Glomerular visceral epithelial cell (primary cell): ENCODE measurements at regions not wholly inside any gene's neighbourhood (a gene's known extent, or its start where the extent isn't known, plus 50 kb on each side); places are given as distances from the start of the nearest gene placed in this dataset.

ENCODE experiments used
- DNase-seq: peaks from one replicate; pipeline ENCODE4 v3.0.0-alpha.2; 2016; ENCODE audit errors: extremely low spot score

DNA sequence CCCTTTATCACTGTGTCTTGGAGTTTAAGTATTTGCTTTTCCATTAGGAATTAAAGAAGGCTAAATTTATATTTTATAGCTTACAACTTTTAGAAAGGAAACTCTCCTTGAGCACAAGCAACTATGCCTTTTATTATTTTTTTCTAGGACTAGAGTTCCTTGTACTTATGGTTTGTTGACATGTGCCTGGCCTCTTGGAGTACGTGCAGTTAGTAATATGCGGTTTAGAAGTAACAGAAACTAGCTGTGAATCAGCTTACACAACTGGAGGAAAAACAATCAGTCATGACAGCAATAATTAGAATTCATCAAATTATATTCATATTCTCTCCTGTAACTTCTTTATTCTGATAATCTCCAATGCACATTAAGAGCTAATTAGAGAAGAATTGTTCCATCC lies 428.7 kb downstream of the AEBP2 start:
- DNase-seq, result no peak

DNA sequence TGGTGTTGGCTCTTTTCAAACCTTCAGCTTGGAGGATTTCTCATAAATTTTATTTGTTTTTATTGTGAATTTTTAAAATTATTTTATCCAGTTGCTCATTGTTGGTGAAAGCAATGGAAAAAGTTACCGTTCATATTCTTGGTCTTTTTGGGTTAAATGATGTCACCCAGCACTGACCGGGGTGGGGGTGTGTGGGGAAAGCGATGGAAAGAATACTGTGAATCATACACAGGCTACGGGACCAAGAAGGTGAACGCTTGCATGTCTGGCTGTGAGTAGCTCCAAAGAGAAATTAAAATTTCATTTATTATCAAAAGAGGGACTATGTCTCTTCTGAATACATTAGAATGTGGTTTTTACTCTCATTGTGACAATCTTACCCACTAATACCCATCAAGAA lies 430.1 kb downstream of the AEBP2 start:
- no peak for DNase-seq

DNA sequence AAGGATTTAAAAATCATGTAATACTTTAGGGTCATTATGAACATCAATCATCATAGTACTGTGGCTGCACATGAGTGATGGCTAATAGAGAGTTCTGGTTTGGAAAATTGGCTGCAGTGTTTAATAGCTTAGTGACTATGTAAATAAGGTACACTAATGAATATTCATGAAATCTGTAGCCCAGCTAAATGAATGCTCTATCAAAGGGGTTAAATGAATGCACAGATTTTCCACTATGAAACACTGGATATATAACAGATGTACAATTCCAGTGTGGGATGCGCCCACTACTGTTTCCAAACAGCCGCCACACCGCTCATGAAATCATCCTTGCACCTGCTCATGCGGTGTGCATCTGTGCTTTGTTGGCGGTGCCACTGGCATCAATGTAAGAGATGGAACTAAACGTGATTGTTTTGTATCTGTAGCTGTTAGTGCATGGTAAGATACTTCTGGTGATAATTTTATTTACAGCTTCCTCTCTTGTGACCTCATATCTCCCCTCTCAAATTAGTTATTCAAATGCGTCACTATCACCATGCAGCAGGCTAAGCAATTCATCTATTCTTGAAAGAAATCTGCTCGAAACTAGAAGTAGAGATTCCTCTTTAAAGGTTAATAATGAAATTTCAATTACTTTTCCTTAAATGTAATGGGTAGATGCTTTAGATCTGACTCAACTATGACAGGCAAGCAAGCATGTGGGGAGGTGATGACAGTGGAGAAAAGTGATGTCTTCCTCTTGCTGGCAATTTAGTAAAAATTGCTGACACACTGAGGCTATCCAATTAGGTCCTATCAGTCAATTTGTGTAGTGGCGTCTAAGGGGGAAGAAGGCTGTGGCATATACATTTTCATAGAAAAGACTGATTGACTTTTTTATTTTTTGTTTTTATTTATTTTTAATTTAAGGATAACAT lies 433.6 kb downstream of the AEBP2 start:
- no peak for DNase-seq

DNA sequence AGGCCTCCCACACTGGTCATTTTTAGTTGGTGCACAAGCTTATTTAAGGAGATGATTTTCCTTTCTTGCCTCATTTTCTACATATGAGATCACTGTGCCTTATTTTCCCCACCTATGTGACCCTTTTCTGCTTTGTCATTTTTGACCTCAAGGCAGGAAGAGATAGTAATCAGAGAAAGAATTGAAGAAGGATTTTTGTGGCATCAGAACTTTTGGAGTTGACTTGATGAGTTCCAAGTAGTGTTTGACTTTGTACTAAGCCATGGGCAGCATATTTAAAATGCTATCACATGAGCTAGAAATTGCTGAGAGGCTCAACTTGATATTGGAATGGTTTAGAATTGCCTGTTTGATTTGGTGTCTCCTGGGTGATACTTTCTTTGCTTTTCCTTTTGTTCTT lies 440.8 kb downstream of the AEBP2 start:
- no peak for DNase-seq

DNA sequence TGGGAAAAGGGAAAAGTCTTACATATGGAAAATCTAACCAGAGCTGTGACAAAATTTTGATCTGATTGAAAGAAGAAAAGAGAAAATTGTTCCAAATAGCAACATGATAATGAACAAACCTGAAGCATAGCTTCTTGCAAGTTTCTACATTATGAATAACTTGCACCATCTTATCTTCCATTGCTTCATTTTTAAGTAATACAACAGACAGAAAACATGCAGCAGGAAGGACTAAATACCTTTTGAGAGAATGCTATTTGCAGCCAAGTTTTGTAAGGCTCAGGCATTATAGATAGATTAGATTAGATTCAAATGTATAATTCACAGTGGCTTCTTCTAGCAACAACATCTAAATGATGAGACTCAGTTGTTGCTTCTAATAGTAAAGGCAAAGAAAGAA lies 441.4 kb downstream of the AEBP2 start:
- DNase-seq, result no peak

DNA sequence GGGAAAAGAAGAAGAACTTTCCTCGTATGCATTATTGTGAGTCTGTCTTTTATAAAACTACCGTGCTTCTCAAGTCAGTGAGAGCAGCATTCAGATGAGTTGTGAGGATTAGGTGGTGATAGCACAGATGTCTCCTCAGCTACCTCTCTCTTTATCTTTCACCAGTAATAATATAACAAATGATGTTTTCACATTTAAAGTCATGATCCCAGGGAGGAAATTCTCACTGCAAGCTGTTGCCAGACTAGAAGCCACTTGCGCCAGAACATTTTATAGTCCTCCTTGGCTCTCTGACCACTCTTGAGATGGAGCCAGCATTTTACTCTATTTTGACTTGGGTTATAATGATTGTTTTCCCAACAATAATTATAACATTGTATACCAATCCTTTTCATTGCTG lies 443.1 kb downstream of the AEBP2 start:
- no peak for DNase-seq

DNA sequence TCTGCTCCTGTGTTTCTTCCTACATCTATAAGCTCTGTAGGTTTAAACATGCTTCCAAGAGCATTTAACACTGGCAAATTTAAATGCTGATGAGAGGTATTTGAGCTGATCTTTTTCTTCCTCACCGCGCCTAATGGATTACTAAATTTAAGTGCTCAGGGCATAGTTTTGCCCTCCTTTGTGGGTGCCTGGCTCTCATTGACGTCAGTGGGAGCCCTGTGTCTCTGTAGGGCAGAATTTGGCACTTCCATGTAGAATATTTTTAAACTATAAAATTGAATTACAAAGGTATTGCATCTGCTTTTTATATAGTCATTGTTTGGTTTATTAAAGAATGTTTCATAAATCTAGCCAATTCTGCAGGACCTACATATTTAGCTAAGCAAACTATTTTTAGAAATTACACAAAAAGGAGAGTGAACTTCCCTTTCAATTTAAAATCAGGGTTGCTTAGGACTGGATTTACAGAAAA lies 444.8 kb downstream of the AEBP2 start:
- DNase-seq, result no peak

DNA sequence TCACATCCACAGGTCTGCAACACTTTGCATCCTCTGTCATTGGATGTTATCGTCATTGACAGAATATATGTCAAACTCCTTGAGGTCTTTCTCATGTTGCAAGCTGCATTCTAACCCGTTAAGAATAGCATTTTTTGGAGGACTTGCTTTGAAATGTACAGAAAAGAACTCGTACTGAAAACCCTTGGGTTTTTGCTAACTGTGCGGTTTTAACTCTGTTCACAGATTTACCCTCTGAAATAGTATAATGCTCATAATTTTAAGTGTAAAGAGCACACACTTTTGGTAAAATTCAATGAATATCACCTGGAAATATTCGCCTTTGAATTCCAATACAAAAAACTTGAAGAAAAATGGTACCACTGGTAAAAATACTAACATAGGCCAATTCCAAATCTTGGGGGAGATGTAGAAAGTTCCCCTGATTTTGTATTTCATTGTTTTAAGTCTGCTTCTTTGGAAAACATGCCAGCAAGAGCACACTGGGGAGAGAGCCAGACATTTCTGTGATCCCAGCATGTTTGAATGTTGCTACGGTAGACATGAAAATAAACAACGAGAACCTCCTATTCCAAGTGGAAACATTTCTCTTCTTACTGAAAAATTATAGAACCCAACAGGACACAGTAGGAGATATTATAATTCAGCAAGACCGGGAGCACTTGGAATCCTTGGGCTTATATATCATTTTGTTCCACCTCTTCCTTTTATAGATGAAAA lies 446.0 kb downstream of the AEBP2 start:
- no peak for DNase-seq

DNA sequence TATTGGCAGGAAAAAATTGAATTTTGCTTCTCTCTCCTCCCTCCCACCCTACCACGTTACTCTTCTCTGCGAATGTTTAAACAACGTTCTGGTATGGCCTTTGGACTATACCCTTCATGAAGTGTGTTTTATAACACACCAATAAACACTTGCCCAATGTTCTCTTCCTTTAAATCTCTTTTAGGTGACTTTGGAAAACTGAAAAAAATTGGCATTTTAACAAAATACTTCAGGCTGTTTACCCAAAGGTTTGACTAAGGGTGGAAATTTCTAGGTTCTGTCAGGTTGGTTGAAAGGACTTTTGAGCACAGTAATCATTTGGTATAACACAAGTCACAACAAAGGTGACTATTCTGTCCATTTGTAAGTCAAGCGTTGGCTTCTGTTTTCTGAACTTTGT lies 446.8 kb downstream of the AEBP2 start:
- DNase-seq, result no peak

DNA sequence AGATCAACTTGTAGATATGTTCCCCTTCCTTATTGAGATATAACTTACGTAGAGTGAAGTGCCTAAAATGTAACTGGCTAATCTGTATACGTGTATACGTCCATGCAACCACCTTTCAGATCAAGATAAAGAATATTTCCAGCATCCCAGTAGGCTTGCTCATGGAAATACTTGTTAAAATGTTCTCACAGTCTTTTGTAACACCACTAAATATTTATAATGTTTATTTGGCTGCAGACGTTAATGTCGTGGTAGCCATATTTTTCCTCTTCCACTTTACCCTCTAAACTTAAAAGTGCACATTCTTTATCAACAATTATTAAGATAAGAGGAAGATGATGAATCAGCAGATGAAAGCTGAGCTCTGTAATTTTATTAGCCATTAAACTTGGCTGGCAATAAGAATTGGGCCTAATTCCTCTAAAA lies 447.4 kb downstream of the AEBP2 start:
- no peak for DNase-seq

DNA sequence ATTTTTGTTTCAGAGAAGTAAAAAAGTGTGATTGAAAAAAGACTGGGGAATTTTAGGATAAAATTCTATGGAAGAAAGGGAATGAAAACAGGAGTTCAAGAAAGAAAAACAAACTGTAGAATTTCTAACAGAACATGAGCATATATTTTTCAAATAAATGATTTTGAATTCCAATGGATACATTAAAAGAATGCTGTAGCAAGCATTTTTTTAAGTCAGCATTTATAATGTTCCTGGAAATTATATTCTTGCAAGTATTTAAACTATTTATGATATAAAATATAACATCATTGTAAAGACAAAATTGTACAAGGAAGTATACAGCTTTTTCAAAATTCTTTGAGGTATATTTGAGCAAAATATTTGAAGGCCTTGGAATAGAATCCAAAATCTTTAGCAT lies 450.7 kb downstream of the AEBP2 start:
- DNase-seq, result no peak

DNA sequence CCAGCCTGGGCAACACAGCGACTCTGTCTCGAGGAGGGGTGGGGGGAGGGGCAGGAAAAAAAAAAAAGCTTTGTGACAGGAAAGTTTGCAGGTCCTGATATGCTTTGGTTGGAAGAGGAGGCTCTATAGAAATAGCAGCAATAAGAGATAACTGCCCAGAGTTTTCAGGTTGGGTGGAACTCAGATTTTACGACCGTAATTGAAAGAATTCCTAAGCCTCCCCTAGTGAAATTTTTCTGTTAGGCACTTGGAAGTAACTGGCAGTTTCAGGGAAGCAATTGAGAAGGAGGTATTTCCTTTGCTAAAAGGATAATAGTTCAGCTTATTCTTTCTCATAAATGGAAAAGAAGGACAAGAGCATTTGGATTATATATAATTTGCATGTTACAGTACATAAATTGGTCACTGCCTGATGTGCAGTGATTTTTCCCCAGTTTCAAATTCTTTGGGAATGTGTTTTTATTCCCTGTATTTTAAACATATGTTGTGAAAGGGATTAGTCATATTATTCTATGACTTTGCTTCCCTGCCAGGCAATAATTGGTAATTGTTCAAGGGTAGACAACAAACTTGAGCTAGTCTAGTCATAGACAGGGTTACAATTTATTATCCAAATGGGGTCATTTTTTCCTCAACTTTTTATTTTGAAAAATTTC lies 452.8 kb downstream of the AEBP2 start:
- no peak for DNase-seq

DNA sequence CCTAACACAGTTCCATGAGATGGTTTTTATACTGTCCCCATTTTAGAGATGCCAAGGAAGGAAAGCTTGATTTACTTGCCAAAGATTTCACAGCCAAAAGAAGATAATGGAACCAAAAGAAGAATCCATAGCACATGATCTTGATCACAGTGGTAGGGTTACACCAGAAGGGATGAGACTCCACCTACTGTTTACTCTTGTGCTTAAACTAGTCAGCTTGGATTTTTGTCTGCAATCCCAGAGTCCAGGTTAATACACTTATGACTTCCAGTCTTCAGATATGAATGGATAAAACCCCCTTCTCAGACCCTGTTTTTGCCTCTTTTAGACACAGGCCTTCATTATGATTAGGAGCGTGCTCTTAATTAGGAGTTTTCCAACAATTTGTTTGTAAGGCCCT lies 454.2 kb downstream of the AEBP2 start:
- peak; percentile 10 for DNase-seq

DNA sequence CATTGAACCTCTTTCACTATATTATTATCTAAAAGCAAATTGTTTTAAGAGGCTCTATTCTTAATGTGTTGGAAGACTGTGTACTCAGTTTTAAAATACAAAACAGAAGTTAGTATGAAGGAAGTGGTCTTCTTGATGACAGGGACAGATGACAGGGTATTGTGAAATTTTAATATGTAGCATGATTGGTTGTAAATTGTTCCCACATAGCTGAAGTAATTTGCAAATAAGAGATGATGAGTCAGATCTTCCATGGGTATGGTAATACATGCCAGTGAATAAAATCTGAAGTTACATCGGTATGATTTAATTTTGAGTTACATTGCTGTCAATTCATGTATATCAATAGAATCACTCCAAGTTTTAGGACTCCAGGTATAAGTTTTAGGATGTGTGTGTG lies 454.8 kb downstream of the AEBP2 start:
- DNase-seq, result no peak

DNA sequence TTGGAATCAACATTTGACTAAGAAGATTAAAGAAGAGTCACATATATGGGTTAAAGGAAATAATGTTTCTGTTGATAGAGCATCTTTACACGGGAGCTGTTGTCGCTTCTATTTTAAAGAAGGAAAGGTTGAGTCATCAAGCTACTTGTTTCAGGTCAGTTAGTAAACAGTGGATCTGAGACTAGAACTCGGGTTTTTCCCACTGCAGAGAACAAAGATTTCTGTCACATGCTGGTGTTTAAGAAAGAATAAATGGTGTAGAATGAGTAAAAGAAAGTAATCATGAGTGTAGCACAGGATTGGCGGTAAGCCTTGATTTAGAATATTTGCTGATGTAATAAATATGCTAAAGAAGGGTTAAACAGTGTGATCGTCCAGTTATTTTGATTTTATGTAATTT lies 455.5 kb downstream of the AEBP2 start:
- DNase-seq, result no peak

DNA sequence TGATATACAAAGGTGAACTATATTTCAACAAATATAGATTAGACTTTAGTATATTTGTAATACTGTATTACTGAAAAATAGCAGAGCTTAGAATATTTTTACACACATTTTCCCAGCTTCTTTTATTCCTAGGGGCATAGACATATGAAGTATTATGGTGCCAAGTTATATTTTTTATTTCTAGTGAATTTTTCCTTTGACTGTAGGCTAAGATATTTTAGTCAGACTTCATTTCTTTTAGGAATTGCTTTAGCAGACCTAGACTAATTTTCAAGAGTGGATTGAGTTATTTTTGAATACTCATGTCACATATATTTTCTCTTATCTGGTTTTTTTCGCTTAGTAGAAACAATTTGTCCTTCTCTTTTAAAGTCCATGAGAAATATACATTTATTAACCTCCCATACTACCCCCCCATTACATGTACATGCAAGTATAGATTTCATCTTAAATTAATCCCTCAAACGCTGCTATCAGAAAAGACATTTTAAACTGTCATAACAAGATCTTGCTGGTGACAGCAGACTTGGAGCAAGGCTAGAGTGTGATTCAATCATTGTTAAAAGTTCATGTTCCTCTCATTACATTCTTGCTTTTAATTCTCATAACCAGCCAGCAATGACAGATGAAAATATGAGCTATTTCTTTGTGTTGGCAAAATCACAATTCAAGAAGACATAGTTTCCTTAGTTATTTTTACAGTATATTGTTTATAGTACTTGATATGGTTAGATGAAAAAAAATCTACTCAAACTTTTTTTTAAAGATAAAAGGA lies 456.1 kb downstream of the AEBP2 start:
- DNase-seq, result no peak

DNA sequence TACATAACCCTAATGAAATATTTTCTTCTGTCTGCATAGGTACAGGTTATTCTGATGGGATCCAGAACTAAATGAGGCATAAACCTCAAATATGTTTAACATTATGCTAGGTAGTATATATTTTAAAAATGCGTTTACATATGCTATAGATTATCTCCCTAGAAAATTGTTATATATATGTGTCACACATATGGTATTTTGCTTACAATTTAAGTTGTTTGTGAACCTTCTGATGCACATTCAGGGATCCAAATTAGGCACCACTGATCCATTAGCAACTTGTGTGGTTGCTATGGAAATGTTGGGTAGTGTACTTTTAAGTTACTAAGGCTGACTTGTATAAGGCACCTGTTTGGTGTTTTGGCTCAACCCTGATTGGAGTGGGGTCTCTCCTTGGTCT lies 456.7 kb downstream of the AEBP2 start:
- DNase-seq, result no peak

DNA sequence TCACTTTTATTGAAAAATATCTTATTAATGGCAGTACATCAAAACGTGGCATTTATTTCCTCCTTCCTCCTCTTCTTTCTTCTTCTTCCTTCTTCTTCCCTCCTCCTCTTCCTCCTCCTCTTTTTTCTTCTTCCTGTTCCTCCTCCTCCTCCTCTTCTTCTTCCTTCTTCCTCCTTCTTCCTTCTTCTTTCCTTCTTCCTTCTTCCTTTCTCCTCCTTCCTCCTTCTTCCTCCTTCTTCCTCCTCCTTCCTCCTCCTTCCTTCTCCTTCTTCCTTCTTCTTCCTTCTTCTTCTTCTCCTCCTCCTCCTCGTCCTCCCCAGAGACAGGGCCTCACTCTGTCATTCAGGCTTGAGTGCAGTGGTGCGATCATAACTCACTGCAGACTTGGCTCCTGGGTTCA lies 457.2 kb downstream of the AEBP2 start:
- DNase-seq, result no peak

DNA sequence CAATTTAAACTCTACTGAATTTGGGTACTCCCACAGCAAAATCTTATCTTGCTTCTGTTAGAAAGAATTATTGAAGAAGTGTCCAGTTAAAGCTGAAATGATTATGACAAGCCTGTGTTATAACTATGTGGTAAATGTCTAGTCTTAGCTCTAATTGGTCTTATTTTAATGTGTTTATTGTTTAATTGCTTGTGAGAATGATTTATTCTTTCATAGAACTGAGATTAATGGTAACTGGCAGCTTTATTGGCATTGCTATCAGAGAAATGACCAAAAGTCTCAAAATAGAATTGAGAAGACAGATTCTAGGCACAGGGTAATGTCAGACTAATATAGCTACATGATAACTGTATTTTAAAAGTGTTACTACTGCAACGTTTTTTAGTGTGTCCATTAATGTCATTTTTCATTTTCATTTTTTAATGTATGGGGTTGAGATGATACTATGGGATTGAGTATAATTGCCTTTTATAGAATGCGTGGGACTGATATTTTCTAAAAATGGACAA lies 458.7 kb downstream of the AEBP2 start:
- DNase-seq, result no peak

DNA sequence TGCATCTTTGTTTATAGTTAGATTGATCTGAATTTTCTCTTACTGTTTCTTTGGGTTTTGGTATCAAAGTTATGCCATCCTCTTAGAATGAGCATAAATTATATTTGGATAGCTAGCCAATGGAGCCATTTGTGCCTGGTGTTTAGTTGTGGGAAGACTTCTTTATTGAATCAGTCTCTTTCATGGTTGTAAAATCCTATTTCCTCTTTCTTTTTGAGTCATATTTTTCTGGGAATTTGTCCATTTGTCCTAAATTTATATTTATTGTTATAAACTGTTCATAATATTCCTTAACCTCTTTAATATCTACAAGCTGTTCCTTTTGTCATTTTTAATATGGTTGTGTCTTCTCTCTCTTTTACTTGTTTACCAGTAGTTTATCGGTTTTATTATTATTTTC lies 462.5 kb downstream of the AEBP2 start:
- DNase-seq, result no peak

DNA sequence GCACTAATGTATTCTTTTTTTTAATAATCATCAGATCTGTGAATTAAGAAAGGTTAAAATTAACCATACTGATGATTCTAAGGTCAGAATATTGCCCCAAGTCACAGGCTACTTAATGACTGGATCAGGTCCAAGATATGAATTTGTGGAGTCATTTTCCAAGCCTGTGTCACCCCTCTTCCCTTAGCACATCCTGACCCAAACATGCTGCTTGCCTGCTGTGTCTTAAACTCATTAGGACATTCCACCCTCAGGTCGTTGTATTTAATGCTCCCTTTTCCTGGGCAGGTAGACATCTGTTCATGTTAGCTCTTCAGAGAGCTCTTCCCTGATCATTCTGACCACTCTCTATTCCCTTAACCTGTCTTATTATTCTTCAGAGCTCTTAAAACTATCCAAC lies 463.5 kb upstream of the PDE3A start:
- no peak for DNase-seq

DNA sequence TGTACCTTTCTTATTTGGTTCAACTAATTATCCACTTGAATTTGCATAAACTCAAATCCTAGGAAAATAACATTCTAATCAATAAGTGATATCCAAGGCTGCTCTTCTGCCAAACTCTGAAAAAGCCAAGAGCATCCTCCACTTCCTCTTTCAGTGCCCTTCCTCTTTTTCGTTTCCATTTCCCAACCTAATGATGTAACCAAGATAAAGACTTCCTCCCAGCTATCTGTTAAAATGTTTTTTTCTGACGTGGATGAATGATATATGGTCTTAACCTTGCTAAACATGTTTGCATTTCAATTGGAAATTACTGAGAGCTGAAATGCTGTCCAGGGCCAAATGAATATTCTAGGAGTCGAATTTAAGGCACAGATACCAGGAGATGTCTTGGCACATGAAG lies 459.5 kb upstream of the PDE3A start:
- DNase-seq, result no peak
